HUES6 (cell line): ENCODE measurements at regions not wholly inside any gene's neighbourhood (a gene's known extent, or its start where the extent isn't known, plus 50 kb on each side); places are given as distances from the start of the nearest gene placed in this dataset.

ENCODE experiments used
- H3K27ac ChIP-seq: 2 replicates; pipeline ENCODE4 v1.7.0; 2013; ENCODE audit warnings: low read depth, mild to moderate bottlenecking, low read length, inconsistent platforms
- H3K27me3 ChIP-seq: 2 replicates; pipeline ENCODE4 v1.6.1; 2013; ENCODE audit warnings: low read length; ENCODE audit not compliant: control insufficient read depth, insufficient read depth
- H3K36me3 ChIP-seq: 2 replicates; pipeline ENCODE4 v1.6.1; 2013; ENCODE audit warnings: low read length; ENCODE audit not compliant: control insufficient read depth, insufficient read depth
- H3K4me1 ChIP-seq: 2 replicates; pipeline ENCODE4 v1.6.1; 2013; ENCODE audit warnings: low read length; ENCODE audit not compliant: control insufficient read depth, insufficient read depth
- H3K4me3 ChIP-seq: 2 replicates; pipeline ENCODE4 v1.5.1; 2013; ENCODE audit warnings: low read depth, low read length
- H3K9ac ChIP-seq: one replicate; pipeline ENCODE4 v1.6.1; 2013; ENCODE audit warnings: mild to moderate bottlenecking, low read length
- H3K9me3 ChIP-seq: 2 replicates; pipeline ENCODE4 v1.6.1; 2013; ENCODE audit warnings: low read depth, low read length; ENCODE audit not compliant: control insufficient read depth, insufficient read depth

- Histone ChIP-seq H3K4me3 (no peak overlapping the region), H3K27me3 (no peaks in the 10 kb centered on the region), H3K9me3 (peaks cover 10% of the 10 kb centered on the region; the same call in 1 of the 2 replicates), H3K36me3 (no peaks in the 10 kb centered on the region), H3K4me1 (no peaks in the 10 kb centered on the region), H3K9ac (no peak overlapping the region), H3K27ac (no peak overlapping the region)
Observed at GRCh38 chr12:126487431-126487980, 1422.3 kb downstream of the AACS start.

- Histone ChIP-seq H3K27ac (no peak overlapping the region), H3K4me3 (no peak overlapping the region), H3K27me3 (no peaks in the 10 kb centered on the region), H3K4me1 (no peaks in the 10 kb centered on the region), H3K9me3 (peaks cover 10% of the 10 kb centered on the region; the same call in 1 of the 2 replicates), H3K36me3 (no peaks in the 10 kb centered on the region), H3K9ac (no peak overlapping the region)
Observed at GRCh38 chr12:126488806-126489205, 1423.6 kb downstream of the AACS start.

- H3K4me3 ChIP-seq, result no peak overlapping the region
- H3K27me3 ChIP-seq, result no peaks in the 10 kb centered on the region
- H3K27ac ChIP-seq, result no peak overlapping the region
- no peaks in the 10 kb centered on the region for H3K36me3 ChIP-seq
- H3K4me1 ChIP-seq, result no peaks in the 10 kb centered on the region
- H3K9ac ChIP-seq, result no peak overlapping the region
- peaks cover 10% of the 10 kb centered on the region; the same call in 1 of the 2 replicates for H3K9me3 ChIP-seq
Observed at GRCh38 chr12:126492181-126492580, 1426.9 kb downstream of the AACS start.

- H3K9me3 ChIP-seq, result peaks cover 10% of the 10 kb centered on the region; the same call in 1 of the 2 replicates
- no peak overlapping the region for H3K4me3 ChIP-seq
Observed at GRCh38 chr12:126493366-126494108, 1428.3 kb downstream of the AACS start.

DNA sequence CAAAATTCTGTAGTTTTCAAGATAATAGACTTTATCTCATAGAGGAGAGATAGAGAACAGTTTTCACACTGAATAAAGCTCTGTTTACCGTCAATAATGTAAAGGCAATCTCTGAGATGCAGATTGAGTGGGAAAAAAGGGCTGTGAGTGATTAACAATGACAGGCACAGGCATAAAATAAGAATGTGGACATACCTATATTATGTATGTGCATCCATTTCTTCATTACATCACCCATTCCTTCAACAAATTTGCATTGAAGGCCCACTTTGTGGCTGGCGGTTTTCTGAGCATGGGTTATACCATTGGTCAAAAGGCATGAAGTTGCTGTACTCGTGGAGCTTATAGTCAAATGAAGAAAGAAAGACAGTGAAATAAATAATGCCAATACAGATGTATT lies 1431.0 kb downstream of the AACS start:
- H3K27me3 ChIP-seq, result no peaks in the 10 kb centered on the region
- H3K4me3 ChIP-seq, result no peak overlapping the region
- H3K27ac ChIP-seq, result no peak overlapping the region
- H3K9me3 ChIP-seq, result no peaks in the 10 kb centered on the region
- no peaks in the 10 kb centered on the region for H3K36me3 ChIP-seq
- no peak overlapping the region for H3K9ac ChIP-seq
- H3K4me1 ChIP-seq, result no peaks in the 10 kb centered on the region

More at GRCh38 chr12:126493366-126494108, 1428.3 kb downstream of the AACS start:
- H3K4me1 ChIP-seq, result no peaks in the 10 kb centered on the region
- H3K27me3 ChIP-seq, result no peaks in the 10 kb centered on the region
- H3K36me3 ChIP-seq, result no peaks in the 10 kb centered on the region
- no peak overlapping the region for H3K9ac ChIP-seq
- H3K27ac ChIP-seq, result no peak overlapping the region

DNA sequence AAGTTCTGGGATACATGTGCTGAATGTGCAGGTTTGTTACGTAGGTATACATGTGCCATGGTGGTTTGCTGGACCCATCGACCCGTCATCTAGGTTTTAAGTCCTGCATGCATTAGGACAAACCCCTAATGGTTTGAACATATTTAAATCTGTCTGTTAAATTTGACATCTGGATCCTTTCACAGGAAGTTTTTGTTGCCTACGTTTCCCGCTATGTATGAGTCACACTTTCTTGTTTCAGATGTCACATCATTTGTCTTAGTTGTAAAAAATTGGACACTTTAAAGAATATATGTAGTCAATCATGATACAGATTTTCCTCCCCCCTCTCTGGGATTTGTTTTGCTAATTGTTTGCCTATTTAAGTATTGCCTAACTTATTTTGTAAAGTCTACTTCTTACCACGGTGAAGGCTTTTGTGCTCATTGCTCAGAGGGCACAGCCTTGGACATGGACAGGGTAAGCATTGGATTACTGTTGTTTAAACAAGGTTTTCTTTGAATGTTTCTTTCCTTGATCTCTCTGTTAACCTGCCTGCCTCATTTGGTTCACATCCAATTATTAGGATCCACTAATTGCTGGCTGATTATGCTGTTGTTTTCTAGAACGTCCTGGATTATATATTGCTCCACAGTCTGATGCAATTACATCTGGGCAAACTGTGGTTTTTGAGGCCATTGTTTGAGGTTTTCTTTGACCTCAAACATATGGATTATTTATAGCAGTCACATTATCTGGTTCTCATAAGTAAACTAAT lies 1441.4 kb downstream of the AACS start:
- H3K4me1 ChIP-seq, result 0 out of 2 replicates have a peak, but pooled peaks cover 3% of the 10 kb centered on the region
- no peak overlapping the region for H3K4me3 ChIP-seq
- H3K27ac ChIP-seq, result no peak overlapping the region
- H3K27me3 ChIP-seq, result no peaks in the 10 kb centered on the region
- H3K36me3 ChIP-seq, result no peaks in the 10 kb centered on the region
- no peaks in the 10 kb centered on the region for H3K9me3 ChIP-seq
- no peak overlapping the region for H3K9ac ChIP-seq

- H3K27me3 ChIP-seq, result no peaks in the 10 kb centered on the region
- H3K27ac ChIP-seq, result no peak overlapping the region
- H3K36me3 ChIP-seq, result no peaks in the 10 kb centered on the region
- H3K9me3 ChIP-seq, result no peaks in the 10 kb centered on the region
- 0 out of 2 replicates have a peak, but pooled peaks cover 3% of the 10 kb centered on the region for H3K4me1 ChIP-seq
- H3K4me3 ChIP-seq, result no peak overlapping the region
- H3K9ac ChIP-seq, result no peak overlapping the region
Observed at GRCh38 chr12:126507231-126507630, 1442.0 kb downstream of the AACS start.

DNA sequence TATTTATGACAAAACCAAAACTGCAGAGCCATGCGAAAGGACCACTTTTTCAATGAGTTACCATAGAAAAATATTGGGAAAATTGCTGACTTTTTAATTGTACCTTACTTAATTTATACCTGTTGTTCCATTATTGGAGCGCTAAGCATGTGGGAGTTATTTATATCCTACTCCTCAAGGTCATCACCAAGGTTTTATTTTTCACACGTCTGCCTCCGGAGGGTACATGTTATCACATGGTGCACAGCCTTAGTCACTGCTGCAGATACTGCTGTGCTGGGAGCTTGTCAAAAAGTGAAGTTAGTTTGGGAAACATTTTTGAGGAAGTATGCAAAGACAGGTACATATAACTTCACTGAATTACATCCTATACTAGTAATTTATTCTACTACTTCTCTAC lies 1444.3 kb downstream of the AACS start:
- Histone ChIP-seq H3K9me3 (no peaks in the 10 kb centered on the region), H3K4me3 (no peak overlapping the region), H3K9ac (no peak overlapping the region), H3K27ac (no peak overlapping the region), H3K36me3 (no peaks in the 10 kb centered on the region), H3K27me3 (no peaks in the 10 kb centered on the region), H3K4me1 (no peaks in the 10 kb centered on the region)

- Histone ChIP-seq H3K9ac (no peak overlapping the region), H3K9me3 (no peaks in the 10 kb centered on the region), H3K27me3 (no peaks in the 10 kb centered on the region)
Observed at GRCh38 chr12:126510630-126511029, 1445.4 kb downstream of the AACS start.

GRCh38 chr12:126512916-126513913 lies 1448.0 kb downstream of the AACS start:
- Histone ChIP-seq H3K9ac (no peak overlapping the region), H3K27ac (no peak overlapping the region)

More at GRCh38 chr12:126510630-126511029, 1445.4 kb downstream of the AACS start:
- Histone ChIP-seq H3K4me3 (no peak overlapping the region), H3K4me1 (no peaks in the 10 kb centered on the region), H3K36me3 (no peaks in the 10 kb centered on the region), H3K27ac (no peak overlapping the region)

More at GRCh38 chr12:126512916-126513913, 1448.0 kb downstream of the AACS start:
- Histone ChIP-seq H3K36me3 (no peaks in the 10 kb centered on the region), H3K4me1 (no peaks in the 10 kb centered on the region), H3K27me3 (no peaks in the 10 kb centered on the region), H3K4me3 (no peak overlapping the region), H3K9me3 (no peaks in the 10 kb centered on the region)
